ENCODE measurements at regions not wholly inside any gene's neighbourhood (a gene's known extent, or its start where the extent isn't known, plus 50 kb on each side); places are given as distances from the start of the nearest gene placed in this dataset.
"Not testable (repeated sequence)": the region's sequence is repeated elsewhere in the genome, so short reads cannot be mapped to it uniquely, and the experiment has no call there.

GRCh38 chr1:233805786-233806185 lies 98.7 kb upstream of the SLC35F3 start:
- DNase-seq (ENCODE audit: low read depth in 4 of 6, low spot score in 6 of 6), result peak in 1 of 6 donors; percentile 64
- Histone ChIP-seq H3K4me3 (ENCODE audit: low read depth, low read length) (no peak overlapping the region), H3K4me1 (ENCODE audit: control insufficient read depth, insufficient read depth, low read length) (no peaks in the 10 kb centered on the region), H3K9me3 (ENCODE audit: control insufficient read depth, insufficient read depth, low read length) (no peaks in the 10 kb centered on the region), H3K36me3 (ENCODE audit: control insufficient read depth, insufficient read depth, low read length) (no peaks in the 10 kb centered on the region), H3K27me3 (ENCODE audit: control insufficient read depth, insufficient read depth, low read length) (no peaks in the 10 kb centered on the region), H3K27ac (ENCODE audit: low read depth, low read length) (no peak overlapping the region)
- no CpG with 5 or more reads among the region's 2 CpGs for WGBS (ENCODE audit: insufficient coverage)

DNA sequence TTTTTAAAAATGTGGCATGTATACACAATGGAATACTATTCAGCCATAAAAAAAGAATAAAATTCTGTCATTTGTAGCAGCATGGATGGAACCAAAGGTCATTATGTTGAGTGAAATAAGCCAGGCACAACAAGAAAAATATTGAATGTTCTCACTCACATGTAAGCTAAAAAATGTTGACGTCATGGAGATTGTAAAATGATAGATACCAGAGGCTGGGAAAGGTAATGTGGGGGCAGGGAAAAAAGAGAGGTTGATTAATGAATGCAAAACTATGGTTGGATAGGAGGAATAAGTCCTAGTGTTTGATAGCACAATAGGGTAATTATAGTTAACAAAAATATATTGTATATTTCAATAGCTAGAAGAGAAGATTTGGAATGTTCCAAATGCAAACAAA lies 89.1 kb upstream of the SLC35F3 start:
- no CpG with 5 or more reads among the region's 1 CpG for WGBS (ENCODE audit: insufficient coverage)
- no peaks in the 10 kb centered on the region for H3K4me1 ChIP-seq (ENCODE audit: control insufficient read depth, insufficient read depth, low read length)
- no peaks in the 10 kb centered on the region for H3K36me3 ChIP-seq (ENCODE audit: control insufficient read depth, insufficient read depth, low read length)
- no peaks in the 10 kb centered on the region for H3K9me3 ChIP-seq (ENCODE audit: control insufficient read depth, insufficient read depth, low read length)
- H3K4me3 ChIP-seq (ENCODE audit: low read depth, low read length), result no peak overlapping the region
- no peak for DNase-seq (ENCODE audit: low read depth in 4 of 6, low spot score in 6 of 6)
- H3K27ac ChIP-seq (ENCODE audit: low read depth, low read length), result no peak overlapping the region
- no peaks in the 10 kb centered on the region for H3K27me3 ChIP-seq (ENCODE audit: control insufficient read depth, insufficient read depth, low read length)

DNA sequence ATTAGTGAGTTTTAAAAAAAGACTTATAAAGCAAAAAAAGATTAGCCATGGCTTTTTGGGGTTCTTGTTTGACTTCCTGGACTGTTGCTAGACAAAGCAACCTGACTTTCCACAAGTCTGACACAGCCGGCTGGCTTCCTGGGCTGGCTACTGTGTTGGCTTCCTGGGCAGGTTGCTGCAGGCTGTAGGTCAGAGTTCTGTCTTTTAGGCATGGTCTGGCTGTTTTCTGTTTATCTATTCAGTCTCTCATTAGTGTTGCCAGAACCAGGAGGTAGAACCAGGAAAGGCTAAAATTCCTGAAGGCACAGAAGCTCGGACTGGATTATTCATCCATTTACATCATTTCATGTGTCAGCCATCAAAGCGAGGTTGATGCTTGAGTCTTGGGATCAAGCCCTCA lies 88.6 kb upstream of the SLC35F3 start:
- Histone ChIP-seq H3K27me3 (ENCODE audit: control insufficient read depth, insufficient read depth, low read length) (no peaks in the 10 kb centered on the region), H3K9me3 (ENCODE audit: control insufficient read depth, insufficient read depth, low read length) (no peaks in the 10 kb centered on the region), H3K4me3 (ENCODE audit: low read depth, low read length) (no peak overlapping the region), H3K36me3 (ENCODE audit: control insufficient read depth, insufficient read depth, low read length) (no peaks in the 10 kb centered on the region), H3K27ac (ENCODE audit: low read depth, low read length) (no peak overlapping the region), H3K4me1 (ENCODE audit: control insufficient read depth, insufficient read depth, low read length) (no peaks in the 10 kb centered on the region)
- DNase-seq (ENCODE audit: low read depth in 4 of 6, low spot score in 6 of 6), result no peak
- WGBS (ENCODE audit: insufficient coverage), result 100% methylated on average over 2 of the region's 3 CpGs

- Histone ChIP-seq H3K36me3 (ENCODE audit: control insufficient read depth, insufficient read depth, low read length) (no peaks in the 10 kb centered on the region), H3K27ac (ENCODE audit: low read depth, low read length) (no peak overlapping the region), H3K4me3 (ENCODE audit: low read depth, low read length) (no peak overlapping the region), H3K4me1 (ENCODE audit: control insufficient read depth, insufficient read depth, low read length) (no peaks in the 10 kb centered on the region), H3K27me3 (ENCODE audit: control insufficient read depth, insufficient read depth, low read length) (no peaks in the 10 kb centered on the region), H3K9me3 (ENCODE audit: control insufficient read depth, insufficient read depth, low read length) (no peaks in the 10 kb centered on the region)
- DNase-seq (ENCODE audit: low read depth in 4 of 6, low spot score in 6 of 6), result no peak
- WGBS (ENCODE audit: insufficient coverage), result no CpG with 5 or more reads among the region's 2 CpGs
These were observed 88.1 kb upstream of the SLC35F3 start for GRCh38 chr1:233816348-233816747.

DNA sequence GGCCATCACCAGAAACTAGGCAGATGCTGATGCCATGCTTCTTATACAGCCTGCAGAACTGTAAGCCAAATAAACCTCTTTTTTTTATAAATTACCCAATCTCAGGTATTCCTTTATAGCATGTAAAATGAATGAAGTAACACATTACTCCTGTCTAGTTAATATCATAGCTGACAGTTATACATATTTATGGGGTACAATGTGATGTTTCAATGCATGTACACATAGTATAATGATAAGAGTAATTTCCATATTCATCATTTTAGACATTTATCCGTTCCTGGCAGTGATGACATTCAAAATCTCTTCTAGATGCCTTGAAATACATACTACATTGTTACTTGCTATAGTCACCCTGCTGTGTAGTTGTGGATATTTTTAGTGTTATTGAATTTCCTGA lies 85.4 kb upstream of the SLC35F3 start:
- DNase-seq (ENCODE audit: low read depth in 4 of 6, low spot score in 6 of 6), result no peak
- H3K27ac ChIP-seq (ENCODE audit: low read depth, low read length), result no peak overlapping the region
- no peaks in the 10 kb centered on the region for H3K27me3 ChIP-seq (ENCODE audit: control insufficient read depth, insufficient read depth, low read length)
- no peaks in the 10 kb centered on the region for H3K9me3 ChIP-seq (ENCODE audit: control insufficient read depth, insufficient read depth, low read length)
- no peaks in the 10 kb centered on the region for H3K4me1 ChIP-seq (ENCODE audit: control insufficient read depth, insufficient read depth, low read length)
- H3K36me3 ChIP-seq (ENCODE audit: control insufficient read depth, insufficient read depth, low read length), result no peaks in the 10 kb centered on the region
- WGBS (ENCODE audit: insufficient coverage), result no CpG with 5 or more reads among the region's 1 CpG
- H3K4me3 ChIP-seq (ENCODE audit: low read depth, low read length), result no peak overlapping the region

GRCh38 chr1:233824179-233824578 lies 80.3 kb upstream of the SLC35F3 start:
- not testable (repeated sequence) for H3K27ac ChIP-seq (ENCODE audit: low read depth, low read length); H3K27me3 ChIP-seq (ENCODE audit: control insufficient read depth, insufficient read depth, low read length); H3K4me3 ChIP-seq (ENCODE audit: low read depth, low read length); H3K9me3 ChIP-seq (ENCODE audit: control insufficient read depth, insufficient read depth, low read length); H3K4me1 ChIP-seq (ENCODE audit: control insufficient read depth, insufficient read depth, low read length); DNase-seq (ENCODE audit: low read depth in 4 of 6, low spot score in 6 of 6); H3K36me3 ChIP-seq (ENCODE audit: control insufficient read depth, insufficient read depth, low read length)
- no CpG with 5 or more reads among the region's 2 CpGs for WGBS (ENCODE audit: insufficient coverage)

GRCh38 chr1:233827937-233828336 lies 76.5 kb upstream of the SLC35F3 start:
- H3K36me3 ChIP-seq (ENCODE audit: control insufficient read depth, insufficient read depth, low read length); H3K9me3 ChIP-seq (ENCODE audit: control insufficient read depth, insufficient read depth, low read length); H3K4me1 ChIP-seq (ENCODE audit: control insufficient read depth, insufficient read depth, low read length); H3K4me3 ChIP-seq (ENCODE audit: low read depth, low read length); H3K27me3 ChIP-seq (ENCODE audit: control insufficient read depth, insufficient read depth, low read length); DNase-seq (ENCODE audit: low read depth in 4 of 6, low spot score in 6 of 6); H3K27ac ChIP-seq (ENCODE audit: low read depth, low read length): not testable (repeated sequence)
- WGBS (ENCODE audit: insufficient coverage), result no CpG with 5 or more reads among the region's 2 CpGs

GRCh38 chr1:233828480-233828879 lies 76.0 kb upstream of the SLC35F3 start:
- Histone ChIP-seq H3K27me3 (ENCODE audit: control insufficient read depth, insufficient read depth, low read length) (no peaks in the 10 kb centered on the region), H3K27ac (ENCODE audit: low read depth, low read length) (no peak overlapping the region), H3K36me3 (ENCODE audit: control insufficient read depth, insufficient read depth, low read length) (no peaks in the 10 kb centered on the region), H3K4me3 (ENCODE audit: low read depth, low read length) (no peak overlapping the region), H3K9me3 (ENCODE audit: control insufficient read depth, insufficient read depth, low read length) (peaks cover 3% of the 10 kb centered on the region), H3K4me1 (ENCODE audit: control insufficient read depth, insufficient read depth, low read length) (no peaks in the 10 kb centered on the region)
- DNase-seq (ENCODE audit: low read depth in 4 of 6, low spot score in 6 of 6), result no peak

DNA sequence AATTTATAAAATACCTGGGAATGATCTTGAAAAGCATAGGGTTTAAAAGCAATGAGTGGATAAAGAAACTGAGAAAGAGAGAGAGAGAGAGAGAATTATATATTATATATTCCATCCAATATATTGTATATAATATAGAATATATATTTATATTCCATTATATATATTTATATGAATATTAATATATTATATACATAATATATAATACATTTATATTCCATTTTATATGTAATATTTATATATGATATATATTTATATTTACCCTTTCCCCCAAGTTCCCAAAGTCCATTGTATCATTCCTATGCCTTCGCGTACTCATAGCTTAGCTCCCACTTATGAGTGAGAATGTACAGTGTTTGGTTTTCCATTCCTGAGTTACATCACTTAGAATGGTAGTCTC lies 69.9 kb upstream of the SLC35F3 start:
- Histone ChIP-seq H3K27me3 (ENCODE audit: control insufficient read depth, insufficient read depth, low read length) (no peaks in the 10 kb centered on the region), H3K36me3 (ENCODE audit: control insufficient read depth, insufficient read depth, low read length) (no peaks in the 10 kb centered on the region), H3K4me3 (ENCODE audit: low read depth, low read length) (no peak overlapping the region), H3K4me1 (ENCODE audit: control insufficient read depth, insufficient read depth, low read length) (no peaks in the 10 kb centered on the region), H3K27ac (ENCODE audit: low read depth, low read length) (no peak overlapping the region), H3K9me3 (ENCODE audit: control insufficient read depth, insufficient read depth, low read length) (peaks cover 3% of the 10 kb centered on the region)
- no peak for DNase-seq (ENCODE audit: low read depth in 4 of 6, low spot score in 6 of 6)
- no CpG with 5 or more reads among the region's 2 CpGs for WGBS (ENCODE audit: insufficient coverage)

DNA sequence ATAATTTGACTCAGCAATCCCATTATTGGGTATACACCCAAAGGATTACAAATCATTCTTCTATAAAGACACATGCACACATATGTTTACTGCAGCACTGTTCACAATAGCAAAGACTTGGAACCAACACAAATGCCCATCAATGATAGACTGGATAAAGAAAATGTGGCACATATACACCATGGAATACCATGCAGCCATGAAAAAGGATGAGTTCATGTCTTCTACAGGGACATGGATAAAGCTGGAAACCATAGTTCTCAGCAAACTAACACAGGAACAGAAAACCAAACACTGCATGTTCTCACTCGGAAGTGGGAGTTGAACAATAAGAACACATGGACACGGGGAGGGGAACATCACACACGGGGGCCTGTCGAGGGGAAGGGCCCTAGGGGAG lies 66.3 kb upstream of the SLC35F3 start:
- not testable (repeated sequence) for H3K36me3 ChIP-seq (ENCODE audit: control insufficient read depth, insufficient read depth, low read length); H3K9me3 ChIP-seq (ENCODE audit: control insufficient read depth, insufficient read depth, low read length); H3K27ac ChIP-seq (ENCODE audit: low read depth, low read length); H3K4me3 ChIP-seq (ENCODE audit: low read depth, low read length); DNase-seq (ENCODE audit: low read depth in 4 of 6, low spot score in 6 of 6); H3K4me1 ChIP-seq (ENCODE audit: control insufficient read depth, insufficient read depth, low read length); H3K27me3 ChIP-seq (ENCODE audit: control insufficient read depth, insufficient read depth, low read length)
- WGBS (ENCODE audit: insufficient coverage), result 100% methylated on average over 4 of the region's 4 CpGs

Data from spinal cord (tissue), 9 donors.